ENCODE measurements at regions not wholly inside any gene's neighbourhood (a gene's known extent, or its start where the extent isn't known, plus 50 kb on each side); places are given as distances from the start of the nearest gene placed in this dataset.

- no peak for TF ChIP-seq NFE2L2 (IDR thresholded peaks at IDR 0.05; ENCODE audit: low read depth, low read length)
Measured at GRCh38 chr7:46637793-46638735, 717.0 kb upstream of the IGFBP3 start (continued).

- no TSS peak for BruUV-seq (replicated peaks)
- no peaks in the 10 kb centered on the region for H3K9me3 ChIP-seq (ENCODE audit: control insufficient read depth, insufficient read depth, low read length)
- ATAC-seq (ENCODE audit: low read depth) (no peak), DNase-seq (no peak)
- no peak overlapping the region for H4K5ac ChIP-seq (ENCODE audit: low read depth, low read length)
- H2BK5ac ChIP-seq (ENCODE audit: low read depth, low read length, poor library complexity, severe bottlenecking), result no peak overlapping the region
- no peak overlapping the region for H3K4ac ChIP-seq (ENCODE audit: low read depth, low read length)
- H3K23ac ChIP-seq (ENCODE audit: low read depth, low read length), result no peak overlapping the region
- no peaks in the 10 kb centered on the region for H3K27me3 ChIP-seq (ENCODE audit: control insufficient read depth, insufficient read depth, low read length)
- H4K20me1 ChIP-seq (ENCODE audit: insufficient read depth, low read length), result no peaks in the 10 kb centered on the region
- H3K9ac ChIP-seq (ENCODE audit: low read depth, low read length), result no peak overlapping the region
- H3K14ac ChIP-seq (replicated peaks; ENCODE audit: low read depth, low read length), result no peak overlapping the region
- no peak overlapping the region for H3K18ac ChIP-seq (ENCODE audit: low read depth, low read length)
- H3K4me1 ChIP-seq (ENCODE audit: control insufficient read depth, insufficient read depth, low read length), result no peaks in the 10 kb centered on the region
- no peaks in the 10 kb centered on the region for H3K36me3 ChIP-seq (ENCODE audit: control insufficient read depth, insufficient read depth, low read length)
- ChIA-PET POLR2A (ENCODE audit: unreplicated experiment) (interaction anchor here (0.6 kb wide), 1 partner anchor 58 kb away, joined by 3 read pairs; no protein-coding TSS in a partner anchor), CTCF (no interaction called here)
- no peak overlapping the region for H3K27ac ChIP-seq (ENCODE audit: insufficient read depth, low read length)
- H3K4me3 ChIP-seq (ENCODE audit: insufficient read depth, low read depth, low read length), result no peak overlapping the region
- H4K91ac ChIP-seq (ENCODE audit: insufficient read depth, low read depth, low read length), result no peak overlapping the region
- no peak overlapping the region for H2AK5ac ChIP-seq (ENCODE audit: low read depth, low read length)
- no peak overlapping the region for H4K8ac ChIP-seq (ENCODE audit: low read depth in 2 of 2, low read length in 2 of 2)
- in situ Hi-C loops (cut with MboI; ENCODE audit: low sequenced_read_pairs) (no loop called here), dilution Hi-C loops (cut with HindIII; ENCODE audit: low sequenced_read_pairs, unreplicated experiment) (no loop called here), intact Hi-C loops (cut with micrococcal nuclease) (no loop called here)
- no peak overlapping the region for H2BK120ac ChIP-seq (ENCODE audit: low read depth, low read length)
- H2AK9ac ChIP-seq (replicated peaks; ENCODE audit: low read depth, low read length, poor library complexity), result no peak overlapping the region
- no peaks in the 10 kb centered on the region for H3K79me1 ChIP-seq (ENCODE audit: low read depth in 1 of 2, low read length in 2 of 2)
- TF ChIP-seq RAD21 (IDR thresholded peaks at IDR 0.05; ENCODE audit: low read length) (no peak), MAZ (IDR thresholded peaks at IDR 0.05; ENCODE audit: borderline replicate concordance, low read depth, low read length) (no peak), POLR2A (IDR thresholded peaks at IDR 0.05; ENCODE audit: low read depth, low read length) (no peak), RCOR1 (IDR thresholded peaks at IDR 0.05; ENCODE audit: insufficient replicate concordance, low read length) (no peak), MAFK (IDR thresholded peaks at IDR 0.05; ENCODE audit: low read depth, low read length) (no peak), FOS (IDR thresholded peaks at IDR 0.05; ENCODE audit: low read depth, low read length) (no peak), RFX5 (IDR thresholded peaks at IDR 0.05; ENCODE audit: low read depth, low read length) (no peak)
- H3K56ac ChIP-seq (ENCODE audit: extremely low read depth, insufficient read depth, low read length), result no peak overlapping the region
- WGBS, 2 experiments (ENCODE audit: extremely low coverage in 2 of 2, insufficient read length in 1 of 2), result no CpG with 5 or more reads among the region's 3 CpGs
- H2BK20ac ChIP-seq (ENCODE audit: low read depth, low read length), result no peak overlapping the region
- H2BK15ac ChIP-seq (ENCODE audit: low read depth, low read length), result no peak overlapping the region
- H3K4me2 ChIP-seq (ENCODE audit: low read depth, low read length), result no peak overlapping the region
- H2AFZ ChIP-seq (replicated peaks; ENCODE audit: low read length, poor library complexity), result no peak overlapping the region
- no peaks in the 10 kb centered on the region for H3K9me1 ChIP-seq (ENCODE audit: insufficient read depth, low read length)
Measured at GRCh38 chr7:46636022-46636421, 715.0 kb upstream of the IGFBP3 start.

Data from IMR-90 (cell line).